ENCODE measurements at regions not wholly inside any gene's neighbourhood (a gene's known extent, or its start where the extent isn't known, plus 50 kb on each side); places are given as distances from the start of the nearest gene placed in this dataset.
"Not testable (repeated sequence)": the region's sequence is repeated elsewhere in the genome, so short reads cannot be mapped to it uniquely, and the experiment has no call there.

GRCh38 chrX:139360356-139360755, 170.2 kb upstream of the F9 start:
- intact Hi-C loops (cut with micrococcal nuclease), result no loop called here
- H3K9me2 ChIP-seq (ENCODE audit: insufficient read depth), result no peaks in the 10 kb centered on the region
- no peak for ATAC-seq
- no peak overlapping the region for H2AFZ ChIP-seq (ENCODE audit: low read depth, low read length, poor library complexity, severe bottlenecking)
- BruUV-seq (replicated peaks), result no TSS peak
- POLR2A ChIA-PET, result no interaction called here
- H3K4me3 ChIP-seq (replicated peaks in 1 of 2; ENCODE audit: low read depth in 1 of 2, low read length in 2 of 2), result no peak overlapping the region
- no peaks in the 10 kb centered on the region for H3K27me3 ChIP-seq (ENCODE audit: insufficient read depth, low read length)
- H3K4me2 ChIP-seq (ENCODE audit: low read length), result no peak overlapping the region
- RAD21 ChIA-PET (ENCODE audit: low non-redundant PET in 1 of 2, low total read pairs in 2 of 2, uncharacterized antibody in 2 of 2, unreplicated experiment in 2 of 2), result no interaction called here
- TF ChIP-seq CTCF (IDR thresholded peaks at IDR 0.05 in 2 of 3, conservative IDR thresholded peaks at IDR 0.05 in 1 of 3; ENCODE audit: borderline replicate concordance in 1 of 3, insufficient read depth in 1 of 3, low read depth in 2 of 3, low read length in 2 of 3) (no peak), YY1 (IDR thresholded peaks at IDR 0.05; ENCODE audit: extremely low read depth, insufficient replicate concordance, low read depth, low read length) (no peak), REST (IDR thresholded peaks at IDR 0.05; ENCODE audit: low read depth) (no peak), RAD21 (IDR thresholded peaks at IDR 0.05; ENCODE audit: low read depth) (no peak), ZNF274 (IDR thresholded peaks at IDR 0.05; ENCODE audit: low read depth, low read length) (no peak), MAX (IDR thresholded peaks at IDR 0.05) (no peak), POLR2AphosphoS5 (IDR thresholded peaks at IDR 0.05; ENCODE audit: low read depth, low read length) (no peak), CBX3 (IDR thresholded peaks at IDR 0.05; ENCODE audit: low read depth) (no peak), SP1 (IDR thresholded peaks at IDR 0.05; ENCODE audit: low read depth) (no peak)
- H3K79me2 ChIP-seq (ENCODE audit: insufficient read depth, low read length), result no peaks in the 10 kb centered on the region
- CTCF ChIA-PET, result no interaction called here
- no peaks in the 10 kb centered on the region for H3K36me3 ChIP-seq (ENCODE audit: control insufficient read depth in 1 of 2, insufficient read depth in 2 of 2, low read length in 2 of 2)
- no peaks in the 10 kb centered on the region for H3K4me1 ChIP-seq (ENCODE audit: control insufficient read depth in 1 of 2, insufficient read depth in 2 of 2, low read length in 2 of 2)
- no peak overlapping the region for H3K9ac ChIP-seq (ENCODE audit: low read length)
- H4K20me1 ChIP-seq (ENCODE audit: insufficient read depth), result no peaks in the 10 kb centered on the region
- no peak overlapping the region for H3K27ac ChIP-seq (ENCODE audit: low read depth, low read length)
- no peak for DNase-seq (ENCODE audit: low read depth, low spot score)
- no peaks in the 10 kb centered on the region for H3K9me3 ChIP-seq (ENCODE audit: control insufficient read depth in 1 of 2, insufficient read depth in 1 of 2, low read depth in 1 of 2, low read length in 2 of 2)

- CTCF ChIA-PET; H3K36me3 ChIP-seq (ENCODE audit: control insufficient read depth in 1 of 2, insufficient read depth in 2 of 2, low read length in 2 of 2); H3K4me3 ChIP-seq (replicated peaks in 1 of 2; ENCODE audit: low read depth in 1 of 2, low read length in 2 of 2); H3K9me2 ChIP-seq (ENCODE audit: insufficient read depth); BruUV-seq (replicated peaks); H3K27ac ChIP-seq (ENCODE audit: low read depth, low read length); H3K4me1 ChIP-seq (ENCODE audit: control insufficient read depth in 1 of 2, insufficient read depth in 2 of 2, low read length in 2 of 2); DNase-seq (ENCODE audit: low read depth, low spot score); H3K9me3 ChIP-seq (ENCODE audit: control insufficient read depth in 1 of 2, insufficient read depth in 1 of 2, low read depth in 1 of 2, low read length in 2 of 2); H3K9ac ChIP-seq (ENCODE audit: low read length); H3K4me2 ChIP-seq (ENCODE audit: low read length); H2AFZ ChIP-seq (ENCODE audit: low read depth, low read length, poor library complexity, severe bottlenecking); POLR2A ChIA-PET; intact Hi-C loops (cut with micrococcal nuclease); RAD21 ChIA-PET (ENCODE audit: low non-redundant PET in 1 of 2, low total read pairs in 2 of 2, uncharacterized antibody in 2 of 2, unreplicated experiment in 2 of 2); ATAC-seq; H4K20me1 ChIP-seq (ENCODE audit: insufficient read depth); H3K79me2 ChIP-seq (ENCODE audit: insufficient read depth, low read length); H3K27me3 ChIP-seq (ENCODE audit: insufficient read depth, low read length): not testable (repeated sequence)
Observed at GRCh38 chrX:139342594-139342991, 187.9 kb upstream of the F9 start.

All from HCT116 (cell line).